ENCODE measurements at regions not wholly inside any gene's neighbourhood (a gene's known extent, or its start where the extent isn't known, plus 50 kb on each side); places are given as distances from the start of the nearest gene placed in this dataset.

GRCh38 chr5:72619677-72620076 lies 112.5 kb upstream of the ZNF366 start:
- Histone ChIP-seq H4K20me1 (ENCODE audit: insufficient read depth) (no peaks in the 10 kb centered on the region), H3K79me2 (replicated peaks; ENCODE audit: insufficient read depth, low read length) (no peaks in the 10 kb centered on the region), H3F3A (ENCODE audit: insufficient read depth, low read length, poor library complexity, severe bottlenecking) (no peaks in the 10 kb centered on the region), H3K27ac (ENCODE audit: low read length) (no peak overlapping the region), H3K9ac (ENCODE audit: low read length) (no peak overlapping the region), H3K9me2 (ENCODE audit: insufficient read depth, low read length) (no peaks in the 10 kb centered on the region), H3K9me3 (ENCODE audit: low read length) (no peaks in the 10 kb centered on the region), H3K4me3 (ENCODE audit: low read length) (no peak overlapping the region), H3K27me3 (ENCODE audit: insufficient read depth, low read depth, low read length) (no peaks in the 10 kb centered on the region), H2AFZ (ENCODE audit: low read depth, low read length) (no peak overlapping the region), H3K36me3 (ENCODE audit: insufficient read depth, low read length) (no peaks in the 10 kb centered on the region), H3K4me2 (ENCODE audit: low read length) (no peak overlapping the region)
- no peak for TF ChIP-seq REST (IDR thresholded peaks at IDR 0.05; ENCODE audit: borderline replicate concordance)
- TF ChIP-seq MXI1 (conservative IDR thresholded peaks at IDR 0.05; ENCODE audit: poor library complexity, severe bottlenecking), result no peak
- no peak for TF ChIP-seq POLR2AphosphoS5 (IDR thresholded peaks at IDR 0.05)
- no peak for TF ChIP-seq RAD21 (conservative IDR thresholded peaks at IDR 0.05)
- TF ChIP-seq TAF1 (IDR thresholded peaks at IDR 0.05; ENCODE audit: low read depth), result no peak
- TF ChIP-seq EZH2 (IDR thresholded peaks at IDR 0.05; ENCODE audit: borderline replicate concordance, insufficient read depth, low read length, poor library complexity, severe bottlenecking), result no peak
- no peak for TF ChIP-seq CTCF (IDR thresholded peaks at IDR 0.05; ENCODE audit: poor library complexity, severe bottlenecking)
- TF ChIP-seq SMC3 (conservative IDR thresholded peaks at IDR 0.05; ENCODE audit: poor library complexity), result no peak
- TF ChIP-seq EP300 (conservative IDR thresholded peaks at IDR 0.05; ENCODE audit: poor library complexity, severe bottlenecking), result no peak

- no peak overlapping the region for H3K4me2 ChIP-seq (ENCODE audit: low read length)
- H4K20me1 ChIP-seq (ENCODE audit: insufficient read depth), result no peaks in the 10 kb centered on the region
- no peaks in the 10 kb centered on the region for H3K9me3 ChIP-seq (ENCODE audit: low read length)
- no peak overlapping the region for H3K4me3 ChIP-seq (ENCODE audit: low read length)
- H3K9ac ChIP-seq (ENCODE audit: low read length), result no peak overlapping the region
- no peaks in the 10 kb centered on the region for H3F3A ChIP-seq (ENCODE audit: insufficient read depth, low read length, poor library complexity, severe bottlenecking)
- H2AFZ ChIP-seq (ENCODE audit: low read depth, low read length), result no peak overlapping the region
- no peaks in the 10 kb centered on the region for H3K36me3 ChIP-seq (ENCODE audit: insufficient read depth, low read length)
- no peaks in the 10 kb centered on the region for H3K9me2 ChIP-seq (ENCODE audit: insufficient read depth, low read length)
- H3K27me3 ChIP-seq (ENCODE audit: insufficient read depth, low read depth, low read length), result no peaks in the 10 kb centered on the region
- no peak for TF ChIP-seq EP300 (conservative IDR thresholded peaks at IDR 0.05; ENCODE audit: poor library complexity, severe bottlenecking)
- no peak for TF ChIP-seq EZH2 (IDR thresholded peaks at IDR 0.05; ENCODE audit: borderline replicate concordance, insufficient read depth, low read length, poor library complexity, severe bottlenecking)
- TF ChIP-seq SMC3 (conservative IDR thresholded peaks at IDR 0.05; ENCODE audit: poor library complexity), result no peak
- no peak for TF ChIP-seq REST (IDR thresholded peaks at IDR 0.05; ENCODE audit: borderline replicate concordance)
- no peak for TF ChIP-seq MXI1 (conservative IDR thresholded peaks at IDR 0.05; ENCODE audit: poor library complexity, severe bottlenecking)
- TF ChIP-seq TAF1 (IDR thresholded peaks at IDR 0.05; ENCODE audit: low read depth), result no peak
- no peak for TF ChIP-seq RAD21 (conservative IDR thresholded peaks at IDR 0.05)
- TF ChIP-seq POLR2AphosphoS5 (IDR thresholded peaks at IDR 0.05), result no peak
- no peak for TF ChIP-seq CTCF (IDR thresholded peaks at IDR 0.05; ENCODE audit: poor library complexity, severe bottlenecking)
- H3K27ac ChIP-seq (ENCODE audit: low read length), result no peak overlapping the region
- no peaks in the 10 kb centered on the region for H3K79me2 ChIP-seq (replicated peaks; ENCODE audit: insufficient read depth, low read length)
Observed at GRCh38 chr5:72619251-72619650, 112.0 kb upstream of the ZNF366 start.

Data from neural cell (in vitro differentiated cells).